ENCODE measurements at regions not wholly inside any gene's neighbourhood (a gene's known extent, or its start where the extent isn't known, plus 50 kb on each side); places are given as distances from the start of the nearest gene placed in this dataset.

- TF ChIP-seq CTCF (conservative IDR thresholded peaks at IDR 0.05; ENCODE audit: low read depth, low read length): no peak
- no peak for TF ChIP-seq EZH2 (IDR thresholded peaks at IDR 0.05; ENCODE audit: borderline replicate concordance, low read depth, low read length, poor library complexity, severe bottlenecking)
Measured at GRCh38 chr1:157288996-157289395, 150.8 kb upstream of the ETV3 start.
